ENCODE measurements at regions not wholly inside any gene's neighbourhood (a gene's known extent, or its start where the extent isn't known, plus 50 kb on each side); places are given as distances from the start of the nearest gene placed in this dataset.

- TF ChIP-seq REST (IDR thresholded peaks at IDR 0.05; ENCODE audit: low read depth) (no peak), CREB1 (IDR thresholded peaks at IDR 0.05; ENCODE audit: low read depth) (no peak), MAX (IDR thresholded peaks at IDR 0.05) (no peak), CEBPB (IDR thresholded peaks at IDR 0.05) (no peak), NFIC (IDR thresholded peaks at IDR 0.05) (no peak), EGR1 (IDR thresholded peaks at IDR 0.05) (no peak), RAD21 (IDR thresholded peaks at IDR 0.05; ENCODE audit: low read depth) (no peak), YY1 (IDR thresholded peaks at IDR 0.05; ENCODE audit: low read depth) (no peak), TEAD4 (IDR thresholded peaks at IDR 0.05) (no peak)
Observed at GRCh38 chr9:88802533-88802932, 188.7 kb upstream of the S1PR3 start.
